ENCODE measurements at regions not wholly inside any gene's neighbourhood (a gene's known extent, or its start where the extent isn't known, plus 50 kb on each side); places are given as distances from the start of the nearest gene placed in this dataset.

GRCh38 chr2:153391131-153391530 is 87.4 kb downstream of the RPRM start:
- DNase-seq (ENCODE audit: low read depth, low spot score), result no peak
- no CpG with 5 or more reads among the region's 5 CpGs for WGBS (ENCODE audit: insufficient coverage, insufficient read length)
- Histone ChIP-seq H3K4me3 (ENCODE audit: low read length) (no peak overlapping the region), H3K36me3 (ENCODE audit: control insufficient read depth, insufficient read depth, low read length) (no peaks in the 10 kb centered on the region), H3K27ac (ENCODE audit: low read length) (no peak overlapping the region), H3K27me3 (ENCODE audit: control insufficient read depth, insufficient read depth, low read length) (no peaks in the 10 kb centered on the region), H3K9me3 (ENCODE audit: control insufficient read depth, insufficient read depth, low read length) (no peaks in the 10 kb centered on the region), H3K4me1 (ENCODE audit: control insufficient read depth, insufficient read depth, low read length) (no peaks in the 10 kb centered on the region)

GRCh38 chr2:153388246-153388645 is 90.3 kb downstream of the RPRM start:
- Histone ChIP-seq H3K4me1 (ENCODE audit: control insufficient read depth, insufficient read depth, low read length) (no peaks in the 10 kb centered on the region), H3K36me3 (ENCODE audit: control insufficient read depth, insufficient read depth, low read length) (no peaks in the 10 kb centered on the region), H3K9me3 (ENCODE audit: control insufficient read depth, insufficient read depth, low read length) (no peaks in the 10 kb centered on the region), H3K27ac (ENCODE audit: low read length) (no peak overlapping the region), H3K27me3 (ENCODE audit: control insufficient read depth, insufficient read depth, low read length) (no peaks in the 10 kb centered on the region), H3K4me3 (ENCODE audit: low read length) (no peak overlapping the region)
- DNase-seq (ENCODE audit: low read depth, low spot score), result no peak
- no CpG with 5 or more reads among the region's 1 CpG for WGBS (ENCODE audit: insufficient coverage, insufficient read length)

GRCh38 chr2:153387203-153387602 is 91.4 kb downstream of the RPRM start:
- no peaks in the 10 kb centered on the region for H3K36me3 ChIP-seq (ENCODE audit: control insufficient read depth, insufficient read depth, low read length)
- no peaks in the 10 kb centered on the region for H3K9me3 ChIP-seq (ENCODE audit: control insufficient read depth, insufficient read depth, low read length)
- no CpG with 5 or more reads among the region's 4 CpGs for WGBS (ENCODE audit: insufficient coverage, insufficient read length)
- no peaks in the 10 kb centered on the region for H3K4me1 ChIP-seq (ENCODE audit: control insufficient read depth, insufficient read depth, low read length)
- H3K27me3 ChIP-seq (ENCODE audit: control insufficient read depth, insufficient read depth, low read length), result no peaks in the 10 kb centered on the region
- no peak for DNase-seq (ENCODE audit: low read depth, low spot score)
- no peak overlapping the region for H3K27ac ChIP-seq (ENCODE audit: low read length)
- H3K4me3 ChIP-seq (ENCODE audit: low read length), result no peak overlapping the region

GRCh38 chr2:153386481-153386897 is 92.1 kb downstream of the RPRM start:
- Histone ChIP-seq H3K27me3 (ENCODE audit: control insufficient read depth, insufficient read depth, low read length) (no peaks in the 10 kb centered on the region), H3K27ac (ENCODE audit: low read length) (no peak overlapping the region), H3K9me3 (ENCODE audit: control insufficient read depth, insufficient read depth, low read length) (no peaks in the 10 kb centered on the region), H3K36me3 (ENCODE audit: control insufficient read depth, insufficient read depth, low read length) (no peaks in the 10 kb centered on the region), H3K4me3 (ENCODE audit: low read length) (no peak overlapping the region), H3K4me1 (ENCODE audit: control insufficient read depth, insufficient read depth, low read length) (no peaks in the 10 kb centered on the region)
- DNase-seq (ENCODE audit: low read depth, low spot score), result no peak
- WGBS (ENCODE audit: insufficient coverage, insufficient read length), result no CpG with 5 or more reads among the region's 2 CpGs

GRCh38 chr2:153373510-153374279 is 104.9 kb downstream of the RPRM start:
- no peak overlapping the region for H3K4me3 ChIP-seq (ENCODE audit: low read length)
- no peak overlapping the region for H3K27ac ChIP-seq (ENCODE audit: low read length)
- H3K36me3 ChIP-seq (ENCODE audit: control insufficient read depth, insufficient read depth, low read length), result no peaks in the 10 kb centered on the region
- no CpG with 5 or more reads among the region's 3 CpGs for WGBS (ENCODE audit: insufficient coverage, insufficient read length)
- H3K27me3 ChIP-seq (ENCODE audit: control insufficient read depth, insufficient read depth, low read length), result no peaks in the 10 kb centered on the region
- H3K9me3 ChIP-seq (ENCODE audit: control insufficient read depth, insufficient read depth, low read length), result no peaks in the 10 kb centered on the region
- 0 out of 2 replicates have a peak, but pooled peaks cover 1% of the 10 kb centered on the region for H3K4me1 ChIP-seq (ENCODE audit: control insufficient read depth, insufficient read depth, low read length)
- DNase-seq (ENCODE audit: low read depth, low spot score), result no peak

GRCh38 chr2:153360239-153360638 is 118.3 kb downstream of the RPRM start:
- WGBS (ENCODE audit: insufficient coverage, insufficient read length), result no CpG with 5 or more reads among the region's 3 CpGs
- H3K4me3 ChIP-seq (ENCODE audit: low read length), result no peak overlapping the region
- H3K36me3 ChIP-seq (ENCODE audit: control insufficient read depth, insufficient read depth, low read length), result no peaks in the 10 kb centered on the region
- peaks cover 4% of the 10 kb centered on the region; the same call in 1 of the 2 replicates for H3K4me1 ChIP-seq (ENCODE audit: control insufficient read depth, insufficient read depth, low read length)
- no peaks in the 10 kb centered on the region for H3K9me3 ChIP-seq (ENCODE audit: control insufficient read depth, insufficient read depth, low read length)
- DNase-seq (ENCODE audit: low read depth, low spot score), result no peak
- no peaks in the 10 kb centered on the region for H3K27me3 ChIP-seq (ENCODE audit: control insufficient read depth, insufficient read depth, low read length)
- no peak overlapping the region for H3K27ac ChIP-seq (ENCODE audit: low read length)

- Histone ChIP-seq H3K9me3 (ENCODE audit: control insufficient read depth, insufficient read depth, low read length) (no peaks in the 10 kb centered on the region), H3K27ac (ENCODE audit: low read length) (no peak overlapping the region), H3K4me3 (ENCODE audit: low read length) (no peak overlapping the region), H3K27me3 (ENCODE audit: control insufficient read depth, insufficient read depth, low read length) (no peaks in the 10 kb centered on the region), H3K36me3 (ENCODE audit: control insufficient read depth, insufficient read depth, low read length) (no peaks in the 10 kb centered on the region), H3K4me1 (ENCODE audit: control insufficient read depth, insufficient read depth, low read length) (no peaks in the 10 kb centered on the region)
- no peak for DNase-seq (ENCODE audit: low read depth, low spot score)
- WGBS (ENCODE audit: insufficient coverage, insufficient read length), result no CpG with 5 or more reads among the region's 1 CpG
Observed at GRCh38 chr2:153354377-153354776, 124.2 kb downstream of the RPRM start.

GRCh38 chr2:153349603-153350002 is 129.0 kb downstream of the RPRM start:
- DNase-seq (ENCODE audit: low read depth, low spot score), result no peak
- no peaks in the 10 kb centered on the region for H3K4me1 ChIP-seq (ENCODE audit: control insufficient read depth, insufficient read depth, low read length)
- H3K4me3 ChIP-seq (ENCODE audit: low read length), result no peak overlapping the region
- no peaks in the 10 kb centered on the region for H3K27me3 ChIP-seq (ENCODE audit: control insufficient read depth, insufficient read depth, low read length)
- no peaks in the 10 kb centered on the region for H3K36me3 ChIP-seq (ENCODE audit: control insufficient read depth, insufficient read depth, low read length)
- no peaks in the 10 kb centered on the region for H3K9me3 ChIP-seq (ENCODE audit: control insufficient read depth, insufficient read depth, low read length)
- H3K27ac ChIP-seq (ENCODE audit: low read length), result no peak overlapping the region
- no CpG with 5 or more reads among the region's 4 CpGs for WGBS (ENCODE audit: insufficient coverage, insufficient read length)

GRCh38 chr2:153347818-153348495 is 130.6 kb downstream of the RPRM start:
- WGBS (ENCODE audit: insufficient coverage, insufficient read length), result no CpG with 5 or more reads among the region's 2 CpGs
- Histone ChIP-seq H3K36me3 (ENCODE audit: control insufficient read depth, insufficient read depth, low read length) (no peaks in the 10 kb centered on the region), H3K4me1 (ENCODE audit: control insufficient read depth, insufficient read depth, low read length) (no peaks in the 10 kb centered on the region), H3K9me3 (ENCODE audit: control insufficient read depth, insufficient read depth, low read length) (no peaks in the 10 kb centered on the region), H3K27me3 (ENCODE audit: control insufficient read depth, insufficient read depth, low read length) (no peaks in the 10 kb centered on the region), H3K4me3 (ENCODE audit: low read length) (no peak overlapping the region), H3K27ac (ENCODE audit: low read length) (no peak overlapping the region)
- no peak for DNase-seq (ENCODE audit: low read depth, low spot score)

GRCh38 chr2:153320879-153321278 is 157.7 kb downstream of the RPRM start:
- H3K36me3 ChIP-seq (ENCODE audit: control insufficient read depth, insufficient read depth, low read length), result no peaks in the 10 kb centered on the region
- no peak for DNase-seq (ENCODE audit: low read depth, low spot score)
- H3K27me3 ChIP-seq (ENCODE audit: control insufficient read depth, insufficient read depth, low read length), result no peaks in the 10 kb centered on the region
- no peak overlapping the region for H3K27ac ChIP-seq (ENCODE audit: low read length)
- no peaks in the 10 kb centered on the region for H3K9me3 ChIP-seq (ENCODE audit: control insufficient read depth, insufficient read depth, low read length)
- no peak overlapping the region for H3K4me3 ChIP-seq (ENCODE audit: low read length)
- no peaks in the 10 kb centered on the region for H3K4me1 ChIP-seq (ENCODE audit: control insufficient read depth, insufficient read depth, low read length)

GRCh38 chr2:153311432-153311831 is 167.1 kb downstream of the RPRM start:
- Histone ChIP-seq H3K27me3 (ENCODE audit: control insufficient read depth, insufficient read depth, low read length) (no peaks in the 10 kb centered on the region), H3K4me1 (ENCODE audit: control insufficient read depth, insufficient read depth, low read length) (no peaks in the 10 kb centered on the region), H3K36me3 (ENCODE audit: control insufficient read depth, insufficient read depth, low read length) (no peaks in the 10 kb centered on the region), H3K27ac (ENCODE audit: low read length) (no peak overlapping the region), H3K4me3 (ENCODE audit: low read length) (no peak overlapping the region), H3K9me3 (ENCODE audit: control insufficient read depth, insufficient read depth, low read length) (no peaks in the 10 kb centered on the region)
- no peak for DNase-seq (ENCODE audit: low read depth, low spot score)
- no CpG with 5 or more reads among the region's 8 CpGs for WGBS (ENCODE audit: insufficient coverage, insufficient read length)

Data from iPS DF 6.9 (cell line).